ENCODE measurements at regions not wholly inside any gene's neighbourhood (a gene's known extent, or its start where the extent isn't known, plus 50 kb on each side); places are given as distances from the start of the nearest gene placed in this dataset.

DNA sequence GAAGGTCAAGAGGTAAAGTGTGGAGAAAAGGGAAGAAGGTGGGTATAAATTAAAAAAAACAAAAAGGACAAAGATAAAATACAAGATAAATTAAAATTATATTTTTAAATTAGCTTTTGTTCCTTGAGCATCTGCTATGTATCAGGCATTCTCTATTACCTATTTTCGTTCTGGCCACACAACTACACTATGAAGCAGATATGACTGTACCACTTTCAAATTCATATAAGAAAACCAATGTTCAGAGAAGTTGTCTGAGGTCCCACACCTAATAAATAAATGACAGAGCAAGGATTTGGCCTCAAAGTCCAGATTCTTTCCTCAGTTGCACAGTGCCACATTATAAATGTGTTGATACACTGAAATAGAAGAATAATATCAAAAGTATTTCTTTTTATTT, 103.8 kb upstream of the PCDH15 start:
- Mint-ChIP-seq H3K36me3 (ENCODE audit: low read depth) (no peaks in the 10 kb centered on the region), H3K4me3 (no peak overlapping the region), H3K27me3 (ENCODE audit: low read depth) (peaks cover 3% of the 10 kb centered on the region), H3K4me1 (no peaks in the 10 kb centered on the region), H3K9me3 (no peaks in the 10 kb centered on the region), H3K27ac (no peak overlapping the region)
- TF ChIP-seq, protein P1, sequence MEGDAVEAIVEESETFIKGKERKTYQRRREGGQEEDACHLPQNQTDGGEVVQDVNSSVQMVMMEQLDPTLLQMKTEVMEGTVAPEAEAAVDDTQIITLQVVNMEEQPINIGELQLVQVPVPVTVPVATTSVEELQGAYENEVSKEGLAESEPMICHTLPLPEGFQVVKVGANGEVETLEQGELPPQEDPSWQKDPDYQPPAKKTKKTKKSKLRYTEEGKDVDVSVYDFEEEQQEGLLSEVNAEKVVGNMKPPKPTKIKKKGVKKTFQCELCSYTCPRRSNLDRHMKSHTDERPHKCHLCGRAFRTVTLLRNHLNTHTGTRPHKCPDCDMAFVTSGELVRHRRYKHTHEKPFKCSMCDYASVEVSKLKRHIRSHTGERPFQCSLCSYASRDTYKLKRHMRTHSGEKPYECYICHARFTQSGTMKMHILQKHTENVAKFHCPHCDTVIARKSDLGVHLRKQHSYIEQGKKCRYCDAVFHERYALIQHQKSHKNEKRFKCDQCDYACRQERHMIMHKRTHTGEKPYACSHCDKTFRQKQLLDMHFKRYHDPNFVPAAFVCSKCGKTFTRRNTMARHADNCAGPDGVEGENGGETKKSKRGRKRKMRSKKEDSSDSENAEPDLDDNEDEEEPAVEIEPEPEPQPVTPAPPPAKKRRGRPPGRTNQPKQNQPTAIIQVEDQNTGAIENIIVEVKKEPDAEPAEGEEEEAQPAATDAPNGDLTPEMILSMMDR (IDR thresholded peaks at IDR 0.05; ENCODE audit: unreplicated experiment in 3 of 3) = no peak

DNA sequence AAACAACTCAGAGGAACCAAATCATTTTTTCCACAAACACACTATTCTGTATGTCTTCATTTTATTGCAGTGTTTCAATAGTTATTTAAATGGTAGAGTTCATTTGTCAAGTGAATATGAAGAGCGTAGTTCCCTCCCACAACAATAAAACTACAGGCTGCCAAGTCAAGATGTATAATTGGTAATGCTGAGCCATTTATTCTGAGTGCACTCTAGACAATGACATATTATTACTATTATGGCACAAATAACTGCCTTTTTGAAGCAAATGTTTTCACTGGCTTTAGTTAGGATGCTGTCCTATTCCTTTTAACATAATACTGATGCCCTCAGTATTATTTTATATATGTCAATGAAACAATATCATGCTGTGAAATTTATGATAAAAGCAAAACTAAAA, 102.7 kb upstream of the PCDH15 start:
- Mint-ChIP-seq H3K9me3 (no peaks in the 10 kb centered on the region), H3K4me1 (no peaks in the 10 kb centered on the region), H3K27ac (no peak overlapping the region), H3K36me3 (ENCODE audit: low read depth) (no peaks in the 10 kb centered on the region), H3K4me3 (no peak overlapping the region), H3K27me3 (ENCODE audit: low read depth) (peaks cover 3% of the 10 kb centered on the region)
- TF ChIP-seq, protein P1 (IDR thresholded peaks at IDR 0.05; ENCODE audit: unreplicated experiment in 3 of 3) = no peak

DNA sequence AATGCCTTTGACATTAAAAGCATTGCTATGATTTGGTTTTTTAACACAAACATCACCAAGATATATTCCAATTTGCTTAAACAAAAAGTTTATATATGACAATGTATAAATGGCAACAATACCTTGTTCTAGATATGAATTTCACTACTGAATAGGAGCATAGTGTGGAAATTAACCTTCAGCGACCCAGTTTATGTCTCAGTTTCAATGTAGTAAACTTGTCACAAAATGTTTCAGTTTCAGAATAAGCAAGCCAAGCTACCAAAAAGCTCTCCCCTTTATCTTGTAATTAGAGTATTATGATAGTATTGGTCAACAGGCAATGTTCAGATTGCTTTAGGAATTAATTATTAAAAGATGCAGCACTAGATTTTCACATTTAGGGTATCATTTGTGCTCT, 99.6 kb upstream of the PCDH15 start:
- H3K27me3 Mint-ChIP-seq (ENCODE audit: low read depth) = peaks cover 3% of the 10 kb centered on the region
- H3K36me3 Mint-ChIP-seq (ENCODE audit: low read depth) = no peaks in the 10 kb centered on the region
- no peaks in the 10 kb centered on the region for H3K9me3 Mint-ChIP-seq
- H3K4me3 Mint-ChIP-seq = no peak overlapping the region
- TF ChIP-seq, protein P1 (IDR thresholded peaks at IDR 0.05; ENCODE audit: unreplicated experiment in 3 of 3) = no peak
- no peaks in the 10 kb centered on the region for H3K4me1 Mint-ChIP-seq
- no peak overlapping the region for H3K27ac Mint-ChIP-seq

DNA sequence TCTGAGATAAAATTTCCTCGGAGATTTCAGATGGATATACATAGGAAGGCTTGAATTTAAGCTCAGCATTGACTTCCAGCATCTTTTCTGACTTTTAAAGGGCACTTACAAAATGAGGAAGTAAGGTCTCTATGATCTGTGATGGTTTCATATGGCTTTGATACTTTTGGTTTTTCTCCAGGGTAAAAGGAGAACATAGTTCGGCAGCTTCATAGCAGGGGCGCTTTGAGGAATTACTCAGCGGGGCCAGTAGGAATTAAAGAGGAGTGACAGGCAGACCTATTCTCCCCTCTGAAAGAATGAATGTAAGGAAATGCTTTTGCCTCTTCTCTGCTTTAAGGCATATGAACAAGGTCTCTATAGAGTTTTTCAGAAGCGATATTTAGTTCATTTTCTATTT, 80.0 kb upstream of the PCDH15 start:
- Mint-ChIP-seq H3K36me3 (ENCODE audit: low read depth) (no peaks in the 10 kb centered on the region), H3K9me3 (no peaks in the 10 kb centered on the region), H3K4me1 (no peaks in the 10 kb centered on the region), H3K4me3 (no peak overlapping the region), H3K27me3 (ENCODE audit: low read depth) (no peaks in the 10 kb centered on the region), H3K27ac (no peak overlapping the region)
- TF ChIP-seq, protein P1 (IDR thresholded peaks at IDR 0.05; ENCODE audit: unreplicated experiment in 3 of 3) = no peak

DNA sequence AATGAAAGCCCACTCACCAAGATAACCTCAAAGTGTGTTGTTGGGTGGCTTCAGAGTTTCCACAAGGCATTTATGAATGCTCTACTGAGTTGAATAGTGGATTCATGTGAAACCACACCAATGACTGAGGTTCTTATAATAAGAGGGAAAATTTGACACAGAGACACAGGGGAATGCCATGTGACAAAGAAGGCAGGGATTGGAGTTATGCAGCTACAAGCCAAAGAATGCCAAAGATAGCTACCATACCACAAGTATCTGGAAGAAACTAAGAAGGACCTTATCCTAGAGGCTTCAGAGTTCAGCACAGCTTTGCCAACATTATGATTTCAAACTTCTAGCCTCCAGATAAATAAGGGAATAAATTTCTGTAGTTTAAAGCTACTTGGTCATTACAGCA, 68.0 kb upstream of the PCDH15 start:
- Mint-ChIP-seq H3K27me3 (ENCODE audit: low read depth) (no peaks in the 10 kb centered on the region), H3K27ac (no peak overlapping the region), H3K4me1 (no peaks in the 10 kb centered on the region), H3K9me3 (no peaks in the 10 kb centered on the region), H3K4me3 (no peak overlapping the region), H3K36me3 (ENCODE audit: low read depth) (no peaks in the 10 kb centered on the region)
- TF ChIP-seq, protein P1 (IDR thresholded peaks at IDR 0.05; ENCODE audit: unreplicated experiment in 3 of 3) = no peak

DNA sequence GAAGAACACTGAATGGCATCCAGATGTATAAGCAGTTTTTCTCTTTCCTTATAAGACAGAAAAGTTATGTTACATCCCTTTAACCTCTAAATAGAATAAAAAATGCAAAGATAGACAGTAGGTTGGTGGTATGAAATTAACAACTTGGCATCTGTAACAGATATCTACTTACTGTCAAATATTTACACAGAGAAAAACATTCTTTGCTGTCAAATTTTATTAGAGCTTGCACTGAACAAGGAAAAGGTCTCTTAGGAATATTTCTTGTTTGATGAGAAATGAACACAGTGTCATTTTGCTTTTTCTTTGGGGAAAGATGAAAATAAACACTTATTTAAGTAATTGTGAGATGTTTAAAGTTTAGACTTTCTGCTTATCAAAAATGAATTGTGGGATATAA, 65.6 kb upstream of the PCDH15 start:
- Mint-ChIP-seq H3K4me1 (no peaks in the 10 kb centered on the region), H3K27ac (no peak overlapping the region), H3K4me3 (no peak overlapping the region), H3K36me3 (ENCODE audit: low read depth) (no peaks in the 10 kb centered on the region), H3K9me3 (no peaks in the 10 kb centered on the region), H3K27me3 (ENCODE audit: low read depth) (no peaks in the 10 kb centered on the region)
- TF ChIP-seq, protein P1 (IDR thresholded peaks at IDR 0.05; ENCODE audit: unreplicated experiment in 3 of 3) = no peak

Measured in nephron (organoid).